ENCODE measurements at regions not wholly inside any gene's neighbourhood (a gene's known extent, or its start where the extent isn't known, plus 50 kb on each side); places are given as distances from the start of the nearest gene placed in this dataset.

DNA sequence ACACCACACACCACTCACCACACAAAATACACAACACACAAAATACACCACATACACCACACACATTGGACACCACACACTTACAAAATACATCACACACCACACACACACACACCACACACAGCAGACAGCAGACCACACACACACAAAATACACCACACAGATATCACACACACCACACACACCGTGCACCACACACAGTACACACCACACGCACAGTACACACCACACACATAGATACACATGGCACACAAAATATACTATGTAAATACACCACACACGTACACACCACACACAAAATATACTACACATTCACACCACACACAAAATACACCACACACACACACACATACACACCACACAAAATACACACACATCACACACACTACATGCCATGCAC is 1243.5 kb downstream of the BRD1 start:
- TF ChIP-seq CTCF (conservative IDR thresholded peaks at IDR 0.05; ENCODE audit: low read depth, low read length) (no peak), EZH2phosphoT487 (IDR thresholded peaks at IDR 0.05; ENCODE audit: borderline replicate concordance, low read length) (no peak)

Measured in PC-3 (cell line).